KMS-11 (cell line): ENCODE measurements at regions not wholly inside any gene's neighbourhood (a gene's known extent, or its start where the extent isn't known, plus 50 kb on each side); places are given as distances from the start of the nearest gene placed in this dataset.

ENCODE experiments used
- H2AFZ ChIP-seq: fragments of 200-600 bp; sonication (generic); 2 replicates; pipeline ENCODE4 v1.6.1; 2016; ENCODE audit warnings: antibody characterized with exemption, mixed run types, low read depth
- H3K27ac ChIP-seq: fragments of 200-600 bp; sonication (generic); 2 replicates; pipeline ENCODE4 v1.6.1; 2016; ENCODE audit warnings: mild to moderate bottlenecking, mixed run types
- H3K27me3 ChIP-seq: fragments of 200-600 bp; sonication (generic); 2 replicates; pipeline ENCODE4 v1.6.1; 2017; ENCODE audit warnings: mild to moderate bottlenecking, low read depth, mixed run types, moderate library complexity; ENCODE audit not compliant: insufficient read depth
- H3K36me3 ChIP-seq: fragments of 200-600 bp; sonication (generic); 2 replicates; pipeline ENCODE4 v1.6.1; 2017; ENCODE audit warnings: mild to moderate bottlenecking, mixed run types; ENCODE audit not compliant: insufficient read depth
- H3K4me1 ChIP-seq: fragments of 200-600 bp; sonication (generic); 2 replicates; pipeline ENCODE4 v1.6.1; 2016; ENCODE audit warnings: mild to moderate bottlenecking, low read depth, mixed run types; ENCODE audit not compliant: poor library complexity, severe bottlenecking
- H3K4me2 ChIP-seq: fragments of 200-600 bp; sonication (generic); 2 replicates; pipeline ENCODE4 v1.7.0; 2016; ENCODE audit warnings: mild to moderate bottlenecking, mixed run types
- H3K4me3 ChIP-seq: fragments of 200-600 bp; sonication (generic); IDR thresholded peaks from 2 replicates; pipeline ENCODE4 v1.6.1; 2017; ENCODE audit warnings: low read depth, low read length, mixed read lengths; ENCODE audit not compliant: insufficient read depth
- H3K79me2 ChIP-seq: fragments of 200-600 bp; sonication (generic); 2 replicates; pipeline ENCODE4 v1.6.1; 2016; ENCODE audit warnings: low read depth, mixed run types; ENCODE audit not compliant: insufficient read depth
- H3K9ac ChIP-seq: fragments of 200-600 bp; sonication (generic); 2 replicates; pipeline ENCODE4 v1.6.1; 2016; ENCODE audit warnings: mild to moderate bottlenecking, mixed run types
- H4K20me1 ChIP-seq: fragments of 200-600 bp; sonication (generic); 2 replicates; pipeline ENCODE4 v1.6.1; 2016; ENCODE audit warnings: mild to moderate bottlenecking, mixed run types; ENCODE audit not compliant: insufficient read depth
- CTCF ChIP-seq: fragments of 200-600 bp; sonication (generic); conservative IDR thresholded peaks from 2 replicates; pipeline ENCODE4 v1.6.1; 2017; ENCODE audit warnings: low read depth, mild to moderate bottlenecking, antibody characterized with exemption, low read length, moderate library complexity, mixed read lengths

GRCh38 chr2:78416625-78417300, 608.7 kb upstream of the REG3G start:
- Histone ChIP-seq H3K36me3 (no peaks in the 10 kb centered on the region), H3K79me2 (no peaks in the 10 kb centered on the region), H3K4me1 (no peaks in the 10 kb centered on the region), H3K4me3 (no peak overlapping the region), H3K4me2 (no peak overlapping the region), H3K27ac (no peak overlapping the region), H3K9ac (no peak overlapping the region), H2AFZ (no peak overlapping the region), H3K27me3 (no peaks in the 10 kb centered on the region), H4K20me1 (no peaks in the 10 kb centered on the region)
- no peak for TF ChIP-seq CTCF

GRCh38 chr2:78417355-78417754, 608.1 kb upstream of the REG3G start:
- Histone ChIP-seq H3K27me3 (no peaks in the 10 kb centered on the region), H3K9ac (no peak overlapping the region), H2AFZ (no peak overlapping the region), H3K79me2 (no peaks in the 10 kb centered on the region), H3K4me2 (no peak overlapping the region), H3K36me3 (no peaks in the 10 kb centered on the region), H3K27ac (no peak overlapping the region), H4K20me1 (no peaks in the 10 kb centered on the region), H3K4me1 (no peaks in the 10 kb centered on the region), H3K4me3 (no peak overlapping the region)
- no peak for TF ChIP-seq CTCF

- H4K20me1 ChIP-seq: no peaks in the 10 kb centered on the region
- H3K4me3 ChIP-seq: no peak overlapping the region
- H3K4me1 ChIP-seq: no peaks in the 10 kb centered on the region
- H3K9ac ChIP-seq: no peak overlapping the region
- H2AFZ ChIP-seq: no peak overlapping the region
- H3K27me3 ChIP-seq: no peaks in the 10 kb centered on the region
- no peak overlapping the region for H3K4me2 ChIP-seq
- TF ChIP-seq CTCF: no peak
- H3K79me2 ChIP-seq: no peaks in the 10 kb centered on the region
- no peaks in the 10 kb centered on the region for H3K36me3 ChIP-seq
- no peak overlapping the region for H3K27ac ChIP-seq
Observed at GRCh38 chr2:78418021-78418420, 607.5 kb upstream of the REG3G start.

- Histone ChIP-seq H3K27ac (no peak overlapping the region), H3K36me3 (no peaks in the 10 kb centered on the region), H3K4me1 (no peaks in the 10 kb centered on the region), H3K27me3 (no peaks in the 10 kb centered on the region), H2AFZ (no peak overlapping the region), H3K4me3 (no peak overlapping the region), H3K79me2 (no peaks in the 10 kb centered on the region), H4K20me1 (no peaks in the 10 kb centered on the region), H3K4me2 (no peak overlapping the region), H3K9ac (no peak overlapping the region)
- TF ChIP-seq CTCF: no peak
Observed at GRCh38 chr2:78420132-78420531, 605.4 kb upstream of the REG3G start.
